ENCODE measurements at regions not wholly inside any gene's neighbourhood (a gene's known extent, or its start where the extent isn't known, plus 50 kb on each side); places are given as distances from the start of the nearest gene placed in this dataset.
"Not testable (repeated sequence)": the region's sequence is repeated elsewhere in the genome, so short reads cannot be mapped to it uniquely, and the experiment has no call there.

GRCh38 chr17:31631766-31632165, 227.3 kb downstream of the COPRS start (continued):
- TF ChIP-seq PREB (CRISPR knock-in tag; IDR thresholded peaks at IDR 0.05; ENCODE audit: borderline replicate concordance), result no peak
- no peak for TF ChIP-seq ZNF219 (CRISPR knock-in tag; IDR thresholded peaks at IDR 0.05; ENCODE audit: borderline replicate concordance)
- TF ChIP-seq ZNF317 (CRISPR knock-in tag; IDR thresholded peaks at IDR 0.05; ENCODE audit: borderline replicate concordance, low read depth), result no peak

- Mint-ChIP-seq H3K36me3 (peaks cover 23% of the 10 kb centered on the region), H3K9me3 (peaks cover 58% of the 10 kb centered on the region)
- H3K27me3 Mint-ChIP-seq (ENCODE audit: low read depth); CTCF ChIA-PET; H3K4me3 Mint-ChIP-seq; DNase-seq (ENCODE audit: low spot score); ATAC-seq; H3K27ac Mint-ChIP-seq; POLR2A ChIA-PET; H3K4me1 Mint-ChIP-seq: not testable (repeated sequence)
Observed at GRCh38 chr17:31630866-31631265, 228.2 kb downstream of the COPRS start.

GRCh38 chr17:31629696-31630470, 229.2 kb downstream of the COPRS start:
- Mint-ChIP-seq H3K9me3 (peaks cover 57% of the 10 kb centered on the region), H3K4me1 (no peaks in the 10 kb centered on the region), H3K36me3 (peaks cover 18% of the 10 kb centered on the region), H3K27ac (no peak overlapping the region), H3K27me3 (ENCODE audit: low read depth) (peaks cover 7% of the 10 kb centered on the region; the same call in 1 of the 2 replicates), H3K4me3 (no peak overlapping the region)
- POLR2A ChIA-PET, result no interaction called here
- CTCF ChIA-PET, result no interaction called here
- DNase-seq (ENCODE audit: low spot score), result no peak
- no peak for ATAC-seq
- TF ChIP-seq ZNF416 (CRISPR knock-in tag; IDR thresholded peaks at IDR 0.05) (no peak), SMAD3 (CRISPR knock-in tag; IDR thresholded peaks at IDR 0.05; ENCODE audit: borderline replicate concordance) (no peak), NFYB (CRISPR knock-in tag; conservative IDR thresholded peaks at IDR 0.05; ENCODE audit: low read depth) (no peak), MXD4 (CRISPR knock-in tag; IDR thresholded peaks at IDR 0.05; ENCODE audit: borderline replicate concordance) (no peak), STAT6 (CRISPR knock-in tag; conservative IDR thresholded peaks at IDR 0.05; ENCODE audit: low read depth) (no peak), TP53 (CRISPR knock-in tag; IDR thresholded peaks at IDR 0.05) (no peak), AFF4 (CRISPR knock-in tag; IDR thresholded peaks at IDR 0.05; ENCODE audit: borderline replicate concordance) (no peak)

GRCh38 chr17:31627960-31628359, 231.1 kb downstream of the COPRS start:
- POLR2A ChIA-PET, result no interaction called here
- Mint-ChIP-seq H3K9me3 (peaks cover 48% of the 10 kb centered on the region), H3K27ac (no peak overlapping the region), H3K4me3 (no peak overlapping the region), H3K4me1 (no peaks in the 10 kb centered on the region), H3K36me3 (peaks cover 16% of the 10 kb centered on the region), H3K27me3 (ENCODE audit: low read depth) (peaks cover 3% of the 10 kb centered on the region; the same call in 1 of the 2 replicates)
- DNase-seq (ENCODE audit: low spot score) (no peak), ATAC-seq (no peak)
- CTCF ChIA-PET, result no interaction called here
- TF ChIP-seq STAT6 (CRISPR knock-in tag; conservative IDR thresholded peaks at IDR 0.05; ENCODE audit: low read depth) (no peak), ZNF423 (CRISPR knock-in tag; IDR thresholded peaks at IDR 0.05) (no peak), JUN (CRISPR knock-in tag; IDR thresholded peaks at IDR 0.05) (no peak), MXD4 (CRISPR knock-in tag; IDR thresholded peaks at IDR 0.05; ENCODE audit: borderline replicate concordance) (no peak), AFF4 (CRISPR knock-in tag; IDR thresholded peaks at IDR 0.05; ENCODE audit: borderline replicate concordance) (no peak), RORB (CRISPR knock-in tag; IDR thresholded peaks at IDR 0.05) (no peak)

All from WTC11 (cell line).